GM21360 (cell line): ENCODE measurements at regions not wholly inside any gene's neighbourhood (a gene's known extent, or its start where the extent isn't known, plus 50 kb on each side); places are given as distances from the start of the nearest gene placed in this dataset.

Experiments
- ATAC-seq: cut with Tn5 transposase; IDR thresholded peaks from one replicate; pipeline ENCODE4 v1.9.1; 2021; ENCODE audit warnings: mild to moderate bottlenecking, moderate library complexity; ENCODE audit not compliant: unreplicated experiment

GRCh38 chr11:92812841-92813240 is 156.6 kb upstream of the MTNR1B start:
- no peak for ATAC-seq

- no peak for ATAC-seq
Measured at GRCh38 chr11:92819830-92820229, 149.6 kb upstream of the MTNR1B start.

GRCh38 chr11:92820860-92821259 is 148.6 kb upstream of the MTNR1B start:
- no peak for ATAC-seq

GRCh38 chr11:92822410-92822809 is 147.0 kb upstream of the MTNR1B start:
- ATAC-seq, result no peak

- ATAC-seq, result no peak
Measured at GRCh38 chr11:92826136-92826535, 143.3 kb upstream of the MTNR1B start.

GRCh38 chr11:92826603-92827002 is 142.8 kb upstream of the MTNR1B start:
- ATAC-seq, result no peak

- ATAC-seq, result no peak
Measured at GRCh38 chr11:92827132-92827531, 142.3 kb upstream of the MTNR1B start.

- no peak for ATAC-seq
Measured at GRCh38 chr11:92828556-92828955, 140.9 kb upstream of the MTNR1B start.

- ATAC-seq, result no peak
Measured at GRCh38 chr11:92829121-92829520, 140.3 kb upstream of the MTNR1B start.

- no peak for ATAC-seq
Measured at GRCh38 chr11:92829671-92830070, 139.8 kb upstream of the MTNR1B start.

- ATAC-seq, result peak; percentile 56
Measured at GRCh38 chr11:92830377-92831155, 138.9 kb upstream of the MTNR1B start.

- ATAC-seq, result no peak
Measured at GRCh38 chr11:92834296-92835020, 135.0 kb upstream of the MTNR1B start.

- no peak for ATAC-seq
Measured at GRCh38 chr11:92837595-92837994, 131.9 kb upstream of the MTNR1B start.

GRCh38 chr11:92838759-92839310 is 130.6 kb upstream of the MTNR1B start:
- ATAC-seq, result no peak

- ATAC-seq, result no peak
Measured at GRCh38 chr11:92839450-92839849, 130.0 kb upstream of the MTNR1B start.

- no peak for ATAC-seq
Measured at GRCh38 chr11:92841719-92842118, 127.7 kb upstream of the MTNR1B start.

- ATAC-seq, result no peak
Measured at GRCh38 chr11:92843455-92843854, 126.0 kb upstream of the MTNR1B start.

- no peak for ATAC-seq
Measured at GRCh38 chr11:92844197-92844596, 125.3 kb upstream of the MTNR1B start.

GRCh38 chr11:92845390-92845789 is 124.1 kb upstream of the MTNR1B start:
- no peak for ATAC-seq

GRCh38 chr11:92845805-92846204 is 123.6 kb upstream of the MTNR1B start:
- no peak for ATAC-seq

- no peak for ATAC-seq
Measured at GRCh38 chr11:92846491-92847125, 122.8 kb upstream of the MTNR1B start.

GRCh38 chr11:92848578-92848977 is 120.9 kb upstream of the MTNR1B start:
- ATAC-seq, result no peak
